HepG2 (cell line): ENCODE measurements at regions not wholly inside any gene's neighbourhood (a gene's known extent, or its start where the extent isn't known, plus 50 kb on each side); places are given as distances from the start of the nearest gene placed in this dataset.

Experiments used
- ATAC-seq: fragments of 200-7000 bp; cut with Tn5 transposase; 3 replicates; pipeline ENCODE4 v1.9.1; 2020; ENCODE audit warnings: mild to moderate bottlenecking, moderate library complexity
- BruUV-seq: library from RNA; stranded (reverse); fragments of 400-500 nt; replicated peaks from 2 replicates; lab custom pipeline; 2021; lab: Mats Ljungman, UMichigan
- CTCF ChIA-PET: fragments of 300-600 bp; formaldehyde crosslinking; extraction: SDS; loops from one replicate; lab custom pipeline; 2021; ENCODE audit warnings: low total read pairs, inconsistent platforms, low intra/inter-chr PET ratio; lab: Yijun Ruan, JAX
- POLR2A ChIA-PET: fragments of 350-600 bp; sonication (Branson Sonifier 250); formaldehyde crosslinking; loops from one replicate; lab custom pipeline; 2020; ENCODE audit warnings: antibody characterized with exemption, inconsistent platforms; lab: Yijun Ruan, JAX
- DNase-seq: peaks from one replicate; pipeline ENCODE4 v3.0.0-alpha.2; 2015; ENCODE audit warnings: low spot score
- FAIRE-seq: peaks from 3 replicates; lab custom pipeline; 2011; peaks lifted over from hg19 to GRCh38; lab: Jason Lieb, UNC
- H2AFZ ChIP-seq: one replicate; pipeline ENCODE4 v1.6.1; 2011; ENCODE audit warnings: low read length, inconsistent platforms
- H3K27ac ChIP-seq: fragments of 300-600 bp; 3 replicates; pipeline ENCODE4 v1.8.0; 2011; ENCODE audit warnings: mixed run types, mild to moderate bottlenecking, mixed read lengths, low read length, inconsistent platforms; ENCODE audit not compliant: insufficient read depth; ENCODE audit errors: extremely low read length
- H3K27me3 ChIP-seq, 2 experiments: fragments of 200-600 bp in 1 of 2; 2 replicates in 1 of 2; 3 replicates in 1 of 2; pipeline versions ENCODE4 v1.6.0 to v1.8.0; 2011; ENCODE audit warnings: low read length in 2 of 2, mild to moderate bottlenecking in 2 of 2, moderate library complexity in 2 of 2, inconsistent platforms in 1 of 2; ENCODE audit not compliant: insufficient read depth in 2 of 2, control insufficient read depth in 1 of 2
- H3K36me3 ChIP-seq, 2 experiments: fragments of 200-600 bp in 1 of 2; replicated peaks in 1 of 2; 2 replicates in 1 of 2; 3 replicates in 1 of 2; pipeline versions ENCODE4 v1.5.1 to v1.8.0; 2011; ENCODE audit warnings: low read length in 2 of 2, inconsistent platforms in 1 of 2; ENCODE audit not compliant: insufficient read depth in 2 of 2, control insufficient read depth in 1 of 2
- H3K4me1 ChIP-seq: 2 replicates; pipeline ENCODE4 v1.5.1; 2012; ENCODE audit warnings: low read length, inconsistent platforms; ENCODE audit not compliant: insufficient read depth
- H3K4me2 ChIP-seq: 2 replicates; pipeline ENCODE4 v1.6.0; 2011; ENCODE audit warnings: low read depth, low read length, inconsistent platforms
- H3K4me3 ChIP-seq, 3 experiments: fragments of 200-600 bp in 1 of 3; sonication (generic), shearing (Covaris generic) in 1 of 3; replicated peaks in 1 of 3; 2 replicates each; pipeline ENCODE4 v1.5.1; 2011 to 2016; ENCODE audit warnings: low read length in 3 of 3, inconsistent platforms in 2 of 3, low read depth in 2 of 3, mild to moderate bottlenecking in 2 of 3, control low read depth in 1 of 3, mixed read lengths in 1 of 3; ENCODE audit not compliant: insufficient read depth in 1 of 3
- H3K79me2 ChIP-seq: one replicate; pipeline ENCODE4 v1.6.1; 2011; ENCODE audit warnings: low read length, inconsistent platforms; ENCODE audit not compliant: insufficient read depth
- H3K9ac ChIP-seq: 2 replicates; pipeline ENCODE4 v1.6.0; 2011; ENCODE audit warnings: mild to moderate bottlenecking, low read depth, low read length, inconsistent platforms; ENCODE audit not compliant: insufficient read depth
- H3K9me3 ChIP-seq: 2 replicates; pipeline ENCODE4 v1.5.1; 2012; ENCODE audit warnings: mild to moderate bottlenecking, low read length
- H4K20me1 ChIP-seq: 2 replicates; pipeline ENCODE4 v1.6.0; 2011; ENCODE audit warnings: inconsistent platforms, mild to moderate bottlenecking, low read length, moderate library complexity; ENCODE audit not compliant: insufficient read depth
- ATF3 ChIP-seq: sonication (generic); formaldehyde crosslinking; IDR thresholded peaks from 2 replicates; pipeline ENCODE4 v1.4.0; 2020; ENCODE audit warnings: missing genetic modification reagents
- CBFB ChIP-seq: sonication (generic); formaldehyde crosslinking; IDR thresholded peaks from 2 replicates; pipeline ENCODE4 v1.4.0; 2020; ENCODE audit warnings: missing genetic modification reagents
- CENPX ChIP-seq: sonication (generic); formaldehyde crosslinking; IDR thresholded peaks from 2 replicates; pipeline ENCODE4 v1.9.0; 2021; ENCODE audit warnings: mild to moderate bottlenecking, missing genetic modification reagents, moderate library complexity
- KDM5A ChIP-seq: fragments of 200-600 bp; sonication (generic); IDR thresholded peaks from 2 replicates; pipeline ENCODE4 v1.7.0; 2018; ENCODE audit warnings: antibody characterized with exemption, mild to moderate bottlenecking, low read length, borderline replicate concordance
- KLF12 ChIP-seq: sonication (generic); formaldehyde crosslinking; IDR thresholded peaks from 2 replicates; pipeline ENCODE4 v1.4.0; 2020; ENCODE audit warnings: missing genetic modification reagents, borderline replicate concordance
- KLF6 ChIP-seq: IDR thresholded peaks from 2 replicates; pipeline ENCODE4 v1.8.0; 2016; ENCODE audit warnings: missing biosample characterization, missing genetic modification reagents
- MAX ChIP-seq: IDR thresholded peaks from 2 replicates; pipeline ENCODE4 v1.6.1; 2012; ENCODE audit warnings: inconsistent platforms
- ZNF138 ChIP-seq: sonication (generic); formaldehyde crosslinking; IDR thresholded peaks from 2 replicates; pipeline ENCODE4 v1.5.0; 2020; ENCODE audit warnings: mild to moderate bottlenecking, low read depth, missing genetic modification reagents
- ZNF224 ChIP-seq: sonication (generic); formaldehyde crosslinking; IDR thresholded peaks from 2 replicates; pipeline ENCODE4 v1.5.0; 2020; ENCODE audit warnings: mild to moderate bottlenecking, missing genetic modification reagents
- ZNF234 ChIP-seq: sonication (generic); formaldehyde crosslinking; conservative IDR thresholded peaks from 2 replicates; pipeline ENCODE4 v1.5.1; 2020; ENCODE audit warnings: mild to moderate bottlenecking, missing genetic modification reagents
- ZNF235 ChIP-seq: sonication (generic); formaldehyde crosslinking; IDR thresholded peaks from 2 replicates; pipeline ENCODE4 v1.8.1; 2023; ENCODE audit warnings: mild to moderate bottlenecking, missing genetic modification reagents, borderline replicate concordance
- ZNF253 ChIP-seq: sonication (generic); formaldehyde crosslinking; IDR thresholded peaks from 2 replicates; pipeline ENCODE4 v1.8.0; 2022; ENCODE audit warnings: mild to moderate bottlenecking, missing genetic modification reagents, borderline replicate concordance
- ZNF468 ChIP-seq: sonication (generic); formaldehyde crosslinking; IDR thresholded peaks from 2 replicates; pipeline ENCODE4 v1.8.0; 2022; ENCODE audit warnings: mild to moderate bottlenecking, moderate library complexity, missing genetic modification reagents
- ZNF558 ChIP-seq: sonication (generic); formaldehyde crosslinking; IDR thresholded peaks from 2 replicates; pipeline ENCODE4 v1.9.0; 2022; ENCODE audit warnings: mild to moderate bottlenecking, missing genetic modification reagents, borderline replicate concordance
- ZNF761 ChIP-seq: sonication (generic); formaldehyde crosslinking; conservative IDR thresholded peaks from 2 replicates; pipeline ENCODE4 v1.4.0; 2020; ENCODE audit warnings: mild to moderate bottlenecking, missing genetic modification reagents
- WGBS: methylation state at CpG from one replicate; pipeline ENCODE4 v1.1.6; 2017; ENCODE audit warnings: low lambda C conversion rate; 5-methylcytosine and 5-hydroxymethylcytosine counted together
- in situ Hi-C: cut with HindIII; loops from 2 replicates; pipeline ENCODE4 v1.10.0; 2017; ENCODE audit warnings: low pct_unique_long_range_greater_than_20kb; ENCODE audit not compliant: extremely low pct_ligation_motif_present
- intact Hi-C: fragments of 100-400 bp; cut with micrococcal nuclease; formaldehyde crosslinking; loops from one replicate; pipeline ENCODE4 v1.10.0; 2022; ENCODE audit not compliant: unreplicated experiment
- TF ChIP-seq, protein P1 (sequence below): sonication (generic); formaldehyde crosslinking; IDR thresholded peaks from 2 replicates; pipeline ENCODE4 v1.5.0; 2020; ENCODE audit warnings: mild to moderate bottlenecking, missing genetic modification reagents
- TF ChIP-seq, protein P2 (sequence below): sonication (generic); formaldehyde crosslinking; IDR thresholded peaks from 2 replicates; pipeline ENCODE4 v1.5.0; 2020; ENCODE audit warnings: missing genetic modification reagents
- TF ChIP-seq, protein P3 (sequence below): sonication (generic); formaldehyde crosslinking; IDR thresholded peaks from 2 replicates; pipeline ENCODE4 v1.5.0; 2020; ENCODE audit warnings: missing genetic modification reagents

GRCh38 chr9:87040410-87041009 lies 93.2 kb upstream of the GAS1 start:
- FAIRE-seq (no peak), DNase-seq (no peak), ATAC-seq (no peak)
- H3K9me3 ChIP-seq, result no peaks in the 10 kb centered on the region
- H3K79me2 ChIP-seq, result no peaks in the 10 kb centered on the region
- no peak overlapping the region for H3K27ac ChIP-seq
- 20% methylated on average over 2 of the region's 2 CpGs for WGBS
- H3K9ac ChIP-seq, result no peak overlapping the region
- BruUV-seq, result no TSS peak
- H3K36me3 ChIP-seq, result no peaks in the 10 kb centered on the region
- no peak overlapping the region for H3K4me3 ChIP-seq
- H3K4me1 ChIP-seq, result no peaks in the 10 kb centered on the region
- no peaks in the 10 kb centered on the region for H4K20me1 ChIP-seq
- H3K27me3 ChIP-seq, result no peaks in the 10 kb centered on the region
- ChIA-PET POLR2A (no interaction called here), CTCF (no interaction called here)
- H2AFZ ChIP-seq, result no peak overlapping the region
- intact Hi-C loops (no loop called here), in situ Hi-C loops (no loop called here)
- no peak overlapping the region for H3K4me2 ChIP-seq
- TF ChIP-seq ZNF761, result no peak
- TF ChIP-seq ATF3 (CRISPR knock-in tag), result no peak
- TF ChIP-seq CENPX, result no peak
- TF ChIP-seq KLF12 (CRISPR knock-in tag), result no peak
- TF ChIP-seq ZNF234, result no peak
- TF ChIP-seq KDM5A, result no peak
- no peak for TF ChIP-seq ZNF468
- TF ChIP-seq, protein P1, sequence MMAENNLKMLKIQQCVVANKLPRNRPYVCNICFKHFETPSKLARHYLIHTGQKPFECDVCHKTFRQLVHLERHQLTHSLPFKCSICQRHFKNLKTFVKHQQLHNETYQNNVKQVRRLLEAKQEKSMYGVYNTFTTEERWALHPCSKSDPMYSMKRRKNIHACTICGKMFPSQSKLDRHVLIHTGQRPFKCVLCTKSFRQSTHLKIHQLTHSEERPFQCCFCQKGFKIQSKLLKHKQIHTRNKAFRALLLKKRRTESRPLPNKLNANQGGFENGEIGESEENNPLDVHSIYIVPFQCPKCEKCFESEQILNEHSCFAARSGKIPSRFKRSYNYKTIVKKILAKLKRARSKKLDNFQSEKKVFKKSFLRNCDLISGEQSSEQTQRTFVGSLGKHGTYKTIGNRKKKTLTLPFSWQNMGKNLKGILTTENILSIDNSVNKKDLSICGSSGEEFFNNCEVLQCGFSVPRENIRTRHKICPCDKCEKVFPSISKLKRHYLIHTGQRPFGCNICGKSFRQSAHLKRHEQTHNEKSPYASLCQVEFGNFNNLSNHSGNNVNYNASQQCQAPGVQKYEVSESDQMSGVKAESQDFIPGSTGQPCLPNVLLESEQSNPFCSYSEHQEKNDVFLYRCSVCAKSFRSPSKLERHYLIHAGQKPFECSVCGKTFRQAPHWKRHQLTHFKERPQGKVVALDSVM (CRISPR knock-in tag), result no peak
- TF ChIP-seq ZNF253, result no peak
- no peak for TF ChIP-seq KLF6 (CRISPR knock-in tag)
- TF ChIP-seq ZNF558 (CRISPR knock-in tag), result no peak
- TF ChIP-seq ZNF138 (CRISPR knock-in tag), result no peak
- TF ChIP-seq CBFB (CRISPR knock-in tag), result no peak
- TF ChIP-seq ZNF235 (CRISPR knock-in tag), result no peak
- TF ChIP-seq ZNF224 (CRISPR knock-in tag), result no peak
- TF ChIP-seq, protein P2, sequence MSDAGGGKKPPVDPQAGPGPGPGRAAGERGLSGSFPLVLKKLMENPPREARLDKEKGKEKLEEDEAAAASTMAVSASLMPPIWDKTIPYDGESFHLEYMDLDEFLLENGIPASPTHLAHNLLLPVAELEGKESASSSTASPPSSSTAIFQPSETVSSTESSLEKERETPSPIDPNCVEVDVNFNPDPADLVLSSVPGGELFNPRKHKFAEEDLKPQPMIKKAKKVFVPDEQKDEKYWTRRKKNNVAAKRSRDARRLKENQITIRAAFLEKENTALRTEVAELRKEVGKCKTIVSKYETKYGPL (CRISPR knock-in tag), result no peak
- no peak for TF ChIP-seq MAX
- TF ChIP-seq, protein P3, sequence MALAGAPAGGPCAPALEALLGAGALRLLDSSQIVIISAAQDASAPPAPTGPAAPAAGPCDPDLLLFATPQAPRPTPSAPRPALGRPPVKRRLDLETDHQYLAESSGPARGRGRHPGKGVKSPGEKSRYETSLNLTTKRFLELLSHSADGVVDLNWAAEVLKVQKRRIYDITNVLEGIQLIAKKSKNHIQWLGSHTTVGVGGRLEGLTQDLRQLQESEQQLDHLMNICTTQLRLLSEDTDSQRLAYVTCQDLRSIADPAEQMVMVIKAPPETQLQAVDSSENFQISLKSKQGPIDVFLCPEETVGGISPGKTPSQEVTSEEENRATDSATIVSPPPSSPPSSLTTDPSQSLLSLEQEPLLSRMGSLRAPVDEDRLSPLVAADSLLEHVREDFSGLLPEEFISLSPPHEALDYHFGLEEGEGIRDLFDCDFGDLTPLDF (CRISPR knock-in tag), result no peak
